ENCODE measurements at regions not wholly inside any gene's neighbourhood (a gene's known extent, or its start where the extent isn't known, plus 50 kb on each side); places are given as distances from the start of the nearest gene placed in this dataset.

DNA sequence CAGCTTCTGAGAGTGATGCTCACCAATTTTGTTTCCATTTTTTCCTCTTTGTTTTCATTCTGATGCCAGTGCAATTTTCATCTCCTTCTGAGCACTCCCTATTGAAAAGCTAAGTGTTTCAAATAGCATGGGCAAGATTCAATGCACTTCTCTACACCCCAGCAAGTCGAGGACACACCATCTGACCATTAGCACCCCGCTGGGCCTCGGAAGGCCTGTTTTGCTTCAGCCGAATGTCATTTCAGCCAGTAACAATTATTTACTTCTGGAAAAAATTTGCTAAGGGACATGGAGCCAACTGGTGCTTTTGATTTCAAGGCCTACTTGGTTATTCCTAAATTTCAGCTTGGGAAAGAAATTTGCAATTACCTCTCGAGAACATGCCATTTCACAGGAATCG lies 392.4 kb downstream of the RNF144A start:
- no peaks in the 10 kb centered on the region for H3K36me3 Mint-ChIP-seq (ENCODE audit: unreplicated experiment)
- peak overlapping the region; percentile 18 for H3K4me3 Mint-ChIP-seq (ENCODE audit: unreplicated experiment)
- no peak overlapping the region for H3K27ac Mint-ChIP-seq (ENCODE audit: unreplicated experiment)
- H3K9me3 Mint-ChIP-seq (ENCODE audit: unreplicated experiment) = peaks cover 4% of the 10 kb centered on the region
- H3K27me3 Mint-ChIP-seq (ENCODE audit: unreplicated experiment) = peaks cover 3% of the 10 kb centered on the region
- H3K4me1 Mint-ChIP-seq (ENCODE audit: low read depth, unreplicated experiment) = peaks cover 25% of the 10 kb centered on the region
- TF ChIP-seq, protein P1, sequence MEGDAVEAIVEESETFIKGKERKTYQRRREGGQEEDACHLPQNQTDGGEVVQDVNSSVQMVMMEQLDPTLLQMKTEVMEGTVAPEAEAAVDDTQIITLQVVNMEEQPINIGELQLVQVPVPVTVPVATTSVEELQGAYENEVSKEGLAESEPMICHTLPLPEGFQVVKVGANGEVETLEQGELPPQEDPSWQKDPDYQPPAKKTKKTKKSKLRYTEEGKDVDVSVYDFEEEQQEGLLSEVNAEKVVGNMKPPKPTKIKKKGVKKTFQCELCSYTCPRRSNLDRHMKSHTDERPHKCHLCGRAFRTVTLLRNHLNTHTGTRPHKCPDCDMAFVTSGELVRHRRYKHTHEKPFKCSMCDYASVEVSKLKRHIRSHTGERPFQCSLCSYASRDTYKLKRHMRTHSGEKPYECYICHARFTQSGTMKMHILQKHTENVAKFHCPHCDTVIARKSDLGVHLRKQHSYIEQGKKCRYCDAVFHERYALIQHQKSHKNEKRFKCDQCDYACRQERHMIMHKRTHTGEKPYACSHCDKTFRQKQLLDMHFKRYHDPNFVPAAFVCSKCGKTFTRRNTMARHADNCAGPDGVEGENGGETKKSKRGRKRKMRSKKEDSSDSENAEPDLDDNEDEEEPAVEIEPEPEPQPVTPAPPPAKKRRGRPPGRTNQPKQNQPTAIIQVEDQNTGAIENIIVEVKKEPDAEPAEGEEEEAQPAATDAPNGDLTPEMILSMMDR (IDR thresholded peaks at IDR 0.05; ENCODE audit: partially characterized antibody, unreplicated experiment) = no peak
- no peak for DNase-seq

DNA sequence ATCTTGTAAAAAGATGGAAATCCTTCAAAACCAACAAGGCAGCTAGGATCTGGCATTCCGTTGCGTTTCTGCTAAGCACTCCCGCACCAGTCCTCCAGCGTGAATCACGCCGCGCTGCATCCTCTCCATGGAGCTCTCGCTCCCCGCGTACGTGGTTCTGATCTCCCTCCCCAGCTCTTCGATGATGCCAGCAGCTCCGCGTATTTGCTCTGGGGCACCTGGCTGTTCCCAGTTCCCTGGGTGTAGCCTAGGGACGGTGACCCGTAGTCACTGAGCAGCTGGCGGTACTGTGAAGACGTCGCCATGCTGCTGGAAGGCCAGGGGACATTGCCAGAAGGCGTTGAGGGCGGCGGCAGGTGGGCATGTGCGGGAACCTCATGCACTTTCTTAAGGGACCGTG lies 407.5 kb downstream of the RNF144A start:
- no peaks in the 10 kb centered on the region for H3K36me3 Mint-ChIP-seq (ENCODE audit: unreplicated experiment)
- TF ChIP-seq, protein P1 (IDR thresholded peaks at IDR 0.05; ENCODE audit: partially characterized antibody, unreplicated experiment) = no peak
- no peaks in the 10 kb centered on the region for H3K27me3 Mint-ChIP-seq (ENCODE audit: unreplicated experiment)
- no peaks in the 10 kb centered on the region for H3K9me3 Mint-ChIP-seq (ENCODE audit: unreplicated experiment)
- no peak overlapping the region for H3K4me3 Mint-ChIP-seq (ENCODE audit: unreplicated experiment)
- H3K27ac Mint-ChIP-seq (ENCODE audit: unreplicated experiment) = no peak overlapping the region
- H3K4me1 Mint-ChIP-seq (ENCODE audit: low read depth, unreplicated experiment) = no peaks in the 10 kb centered on the region
- DNase-seq = no peak

DNA sequence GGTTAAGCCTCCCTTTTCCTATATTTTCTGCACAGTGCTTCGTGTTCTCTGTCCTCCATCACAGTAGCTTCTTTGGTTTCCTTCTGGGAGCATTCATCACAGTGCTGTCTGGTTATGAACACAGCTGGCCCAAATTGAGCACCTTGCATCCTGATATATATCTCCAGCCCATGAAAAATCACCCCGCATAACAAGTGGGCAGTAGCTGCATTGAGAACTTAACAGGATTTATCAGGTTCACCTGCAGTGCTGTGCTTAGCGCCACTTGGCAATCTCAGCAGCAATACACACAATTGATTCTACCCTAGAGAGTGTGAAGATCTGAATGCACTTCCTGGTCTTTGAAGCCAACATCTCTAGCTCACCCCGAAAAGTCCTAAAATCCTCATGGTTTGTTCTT lies 408.0 kb downstream of the RNF144A start:
- no peak for DNase-seq
- H3K36me3 Mint-ChIP-seq (ENCODE audit: unreplicated experiment) = no peaks in the 10 kb centered on the region
- no peaks in the 10 kb centered on the region for H3K4me1 Mint-ChIP-seq (ENCODE audit: low read depth, unreplicated experiment)
- H3K27me3 Mint-ChIP-seq (ENCODE audit: unreplicated experiment) = no peaks in the 10 kb centered on the region
- H3K27ac Mint-ChIP-seq (ENCODE audit: unreplicated experiment) = no peak overlapping the region
- no peak overlapping the region for H3K4me3 Mint-ChIP-seq (ENCODE audit: unreplicated experiment)
- H3K9me3 Mint-ChIP-seq (ENCODE audit: unreplicated experiment) = peaks cover 2% of the 10 kb centered on the region
- TF ChIP-seq, protein P1 (IDR thresholded peaks at IDR 0.05; ENCODE audit: partially characterized antibody, unreplicated experiment) = no peak

DNA sequence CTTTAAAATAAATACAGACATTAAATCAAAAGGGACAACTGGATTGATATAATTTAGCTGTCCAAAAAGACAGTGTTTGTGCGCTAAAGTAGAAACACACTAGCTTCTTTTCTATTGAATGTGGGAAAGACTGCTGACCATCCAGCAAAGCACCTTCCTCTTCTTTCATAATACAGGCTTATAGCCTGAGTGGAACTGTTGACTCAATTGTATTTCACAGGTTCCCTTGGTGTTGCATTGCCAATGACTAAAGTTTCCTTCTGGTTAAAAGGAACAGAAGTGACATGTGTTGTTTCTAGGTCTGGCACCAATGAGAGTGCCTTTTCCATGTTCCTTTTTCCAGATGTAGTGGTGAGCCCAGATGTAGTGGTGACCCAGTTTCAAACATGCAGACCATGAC lies 412.3 kb downstream of the RNF144A start:
- Mint-ChIP-seq H3K9me3 (ENCODE audit: unreplicated experiment) (peaks cover 5% of the 10 kb centered on the region), H3K36me3 (ENCODE audit: unreplicated experiment) (no peaks in the 10 kb centered on the region), H3K27me3 (ENCODE audit: unreplicated experiment) (no peaks in the 10 kb centered on the region), H3K27ac (ENCODE audit: unreplicated experiment) (no peak overlapping the region), H3K4me1 (ENCODE audit: low read depth, unreplicated experiment) (peaks cover 7% of the 10 kb centered on the region), H3K4me3 (ENCODE audit: unreplicated experiment) (no peak overlapping the region)
- DNase-seq = no peak
- TF ChIP-seq, protein P1 (IDR thresholded peaks at IDR 0.05; ENCODE audit: partially characterized antibody, unreplicated experiment) = no peak

- H3K36me3 Mint-ChIP-seq (ENCODE audit: unreplicated experiment) = no peaks in the 10 kb centered on the region
- no peak for DNase-seq
- peaks cover 10% of the 10 kb centered on the region for H3K4me1 Mint-ChIP-seq (ENCODE audit: low read depth, unreplicated experiment)
- peaks cover 5% of the 10 kb centered on the region for H3K9me3 Mint-ChIP-seq (ENCODE audit: unreplicated experiment)
- peak overlapping the region; percentile 68 for H3K27ac Mint-ChIP-seq (ENCODE audit: unreplicated experiment)
- TF ChIP-seq, protein P1 (IDR thresholded peaks at IDR 0.05; ENCODE audit: partially characterized antibody, unreplicated experiment) = no peak
- H3K4me3 Mint-ChIP-seq (ENCODE audit: unreplicated experiment) = no peak overlapping the region
- peaks cover 1% of the 10 kb centered on the region for H3K27me3 Mint-ChIP-seq (ENCODE audit: unreplicated experiment)
Observed at GRCh38 chr2:7333189-7333765, 416.1 kb downstream of the RNF144A start.
